ENCODE measurements at regions not wholly inside any gene's neighbourhood (a gene's known extent, or its start where the extent isn't known, plus 50 kb on each side); places are given as distances from the start of the nearest gene placed in this dataset.
"Not testable (repeated sequence)": the region's sequence is repeated elsewhere in the genome, so short reads cannot be mapped to it uniquely, and the experiment has no call there.

GRCh38 chr22:10778296-10778814 lies 4749.6 kb upstream of the OR11H1 start:
- TF ChIP-seq ZNF274 (IDR thresholded peaks at IDR 0.05; ENCODE audit: low read depth, low read length) = no peak
- H3K4me3 ChIP-seq (ENCODE audit: low read length) = no peak overlapping the region

- H3K4me3 ChIP-seq (ENCODE audit: low read length) = not testable (repeated sequence)
Observed at GRCh38 chr22:10779200-10779599, 4748.8 kb upstream of the OR11H1 start.

GRCh38 chr22:10780281-10780680 lies 4747.7 kb upstream of the OR11H1 start:
- H3K4me3 ChIP-seq (ENCODE audit: low read length) = no peak overlapping the region
- TF ChIP-seq ZNF274 (IDR thresholded peaks at IDR 0.05; ENCODE audit: low read depth, low read length) = no peak

GRCh38 chr22:10781571-10782403 lies 4746.2 kb upstream of the OR11H1 start:
- no peak overlapping the region for H3K4me3 ChIP-seq (ENCODE audit: low read length)
- TF ChIP-seq ZNF274 (IDR thresholded peaks at IDR 0.05; ENCODE audit: low read depth, low read length) = no peak
